PC-3 (cell line): ENCODE measurements at regions not wholly inside any gene's neighbourhood (a gene's known extent, or its start where the extent isn't known, plus 50 kb on each side); places are given as distances from the start of the nearest gene placed in this dataset.

Source experiments
- ATAC-seq: fragments of 200-7000 bp; cut with Tn5 transposase; 2 replicates; pipeline ENCODE4 v1.9.1; 2020; ENCODE audit warnings: mild to moderate bottlenecking, moderate library complexity
- BruUV-seq: library from RNA; stranded (reverse); fragments of 400-500 nt; replicated peaks from 2 replicates; lab custom pipeline; 2021; lab: Mats Ljungman, UMichigan
- CTCF ChIA-PET: fragments of 300-600 bp; sonication (Branson Sonifier 250); formaldehyde crosslinking; loops from one replicate; lab custom pipeline; 2022; ENCODE audit warnings: antibody characterized with exemption; lab: Charles Lee
- POLR2A ChIA-PET: fragments of 300-600 bp; sonication (Branson Sonifier 250); formaldehyde crosslinking; loops from one replicate; lab custom pipeline; 2022; ENCODE audit warnings: antibody characterized with exemption; ENCODE audit not compliant: unreplicated experiment; lab: Charles Lee
- DNase-seq: peaks from one replicate; pipeline ENCODE4 v3.0.0-alpha.2; 2015
- H2AFZ ChIP-seq: fragments of 300-600 bp; sonication (generic); 2 replicates; pipeline ENCODE4 v1.6.0; 2016; ENCODE audit warnings: antibody characterized with exemption, low read length
- H3F3A ChIP-seq: fragments of 300-600 bp; sonication (generic); one replicate; pipeline ENCODE4 v1.6.0; 2017; ENCODE audit warnings: antibody characterized with exemption, low read length, control low read depth, mild to moderate bottlenecking; ENCODE audit not compliant: unreplicated experiment
- H3K27ac ChIP-seq: fragments of 300-600 bp; sonication (generic); 2 replicates; pipeline ENCODE4 v1.5.1; 2016; ENCODE audit warnings: mild to moderate bottlenecking, low read length
- H3K27me3 ChIP-seq: fragments of 300-600 bp; sonication (generic); 2 replicates; pipeline ENCODE4 v1.6.1; 2016; ENCODE audit warnings: low read length, mixed read lengths
- H3K36me3 ChIP-seq: fragments of 300-600 bp; sonication (generic); 2 replicates; pipeline ENCODE4 v1.6.1; 2016; ENCODE audit warnings: low read depth, mixed run types, low read length, mixed read lengths
- H3K4me1 ChIP-seq: fragments of 300-600 bp; sonication (generic); 2 replicates; pipeline ENCODE4 v1.5.1; 2016; ENCODE audit warnings: low read length; ENCODE audit not compliant: insufficient read depth
- H3K4me2 ChIP-seq: fragments of 300-600 bp; sonication (generic); 2 replicates; pipeline ENCODE4 v1.6.0; 2016; ENCODE audit warnings: low read length
- H3K4me3 ChIP-seq: fragments of 300-600 bp; sonication (generic); 2 replicates; pipeline ENCODE4 v1.5.1; 2016; ENCODE audit warnings: mild to moderate bottlenecking, low read length, mixed read lengths
- H3K79me2 ChIP-seq: fragments of 300-600 bp; sonication (generic); 2 replicates; pipeline ENCODE4 v1.6.1; 2017; ENCODE audit warnings: low read length, mixed read lengths
- H3K9ac ChIP-seq: fragments of 300-600 bp; sonication (generic); 2 replicates; pipeline ENCODE4 v1.6.0; 2016; ENCODE audit warnings: mild to moderate bottlenecking, low read length
- H3K9me2 ChIP-seq: fragments of 300-600 bp; sonication (generic); replicated peaks from 2 replicates; pipeline ENCODE4 v1.6.1; 2016; ENCODE audit warnings: mixed run types, low read length, mixed read lengths
- H3K9me3 ChIP-seq: fragments of 300-600 bp; sonication (generic); 2 replicates; pipeline ENCODE4 v1.6.1; 2016; ENCODE audit warnings: low read length, mixed read lengths
- H4K20me1 ChIP-seq: fragments of 300-600 bp; sonication (generic); 2 replicates; pipeline ENCODE4 v1.6.1; 2016; ENCODE audit warnings: low read length, mixed read lengths
- EZH2 ChIP-seq: fragments of 300-600 bp; sonication (generic); IDR thresholded peaks from one replicate; pipeline ENCODE4 v1.6.1; 2017; ENCODE audit warnings: antibody characterized with exemption, mild to moderate bottlenecking, low read length; ENCODE audit not compliant: unreplicated experiment
- EZH2phosphoT487 ChIP-seq: fragments of 300-600 bp; sonication (generic); IDR thresholded peaks from 2 replicates; pipeline ENCODE4 v1.6.1; 2018; ENCODE audit warnings: mild to moderate bottlenecking, antibody characterized with exemption, low read length, borderline replicate concordance
- intact Hi-C: fragments of 100-400 bp; cut with micrococcal nuclease; formaldehyde crosslinking; loops from 2 replicates; pipeline ENCODE4 v1.9.0; 2023
- TF ChIP-seq, protein P1 (sequence below): fragments of 300-600 bp; sonication (generic); conservative IDR thresholded peaks from 2 replicates; pipeline ENCODE4 v1.5.1; 2017; ENCODE audit warnings: antibody characterized with exemption, low read depth, mild to moderate bottlenecking, low read length

DNA sequence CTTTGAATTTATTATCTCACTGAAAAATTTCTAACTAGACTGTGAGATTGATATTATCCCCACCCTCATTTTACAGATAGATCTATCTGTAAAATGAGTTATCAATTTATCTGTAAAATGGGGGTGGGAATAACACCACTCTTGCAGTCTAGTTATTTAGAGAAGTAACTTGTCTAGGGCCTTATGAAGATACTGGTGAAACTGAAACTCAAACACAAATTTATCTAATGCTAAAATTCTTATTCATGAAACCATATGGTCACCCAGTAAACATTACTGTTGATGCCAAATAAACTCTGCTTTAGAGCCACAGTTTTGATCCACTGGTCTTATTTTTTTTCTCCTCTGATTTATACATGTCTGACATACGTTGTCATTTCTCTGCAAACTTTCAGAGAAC, 52.1 kb upstream of the SMIM36 start:
- no TSS peak for BruUV-seq
- H3K4me1 ChIP-seq = no peaks in the 10 kb centered on the region
- H3K27ac ChIP-seq = no peak overlapping the region
- H2AFZ ChIP-seq = no peak overlapping the region
- no peak overlapping the region for H3K4me3 ChIP-seq
- no peak overlapping the region for H3K4me2 ChIP-seq
- no peak overlapping the region for H3K9ac ChIP-seq
- intact Hi-C loops = no loop called here
- no peaks in the 10 kb centered on the region for H3K9me2 ChIP-seq
- no peaks in the 10 kb centered on the region for H3K36me3 ChIP-seq
- no peaks in the 10 kb centered on the region for H3F3A ChIP-seq
- TF ChIP-seq, protein P1, sequence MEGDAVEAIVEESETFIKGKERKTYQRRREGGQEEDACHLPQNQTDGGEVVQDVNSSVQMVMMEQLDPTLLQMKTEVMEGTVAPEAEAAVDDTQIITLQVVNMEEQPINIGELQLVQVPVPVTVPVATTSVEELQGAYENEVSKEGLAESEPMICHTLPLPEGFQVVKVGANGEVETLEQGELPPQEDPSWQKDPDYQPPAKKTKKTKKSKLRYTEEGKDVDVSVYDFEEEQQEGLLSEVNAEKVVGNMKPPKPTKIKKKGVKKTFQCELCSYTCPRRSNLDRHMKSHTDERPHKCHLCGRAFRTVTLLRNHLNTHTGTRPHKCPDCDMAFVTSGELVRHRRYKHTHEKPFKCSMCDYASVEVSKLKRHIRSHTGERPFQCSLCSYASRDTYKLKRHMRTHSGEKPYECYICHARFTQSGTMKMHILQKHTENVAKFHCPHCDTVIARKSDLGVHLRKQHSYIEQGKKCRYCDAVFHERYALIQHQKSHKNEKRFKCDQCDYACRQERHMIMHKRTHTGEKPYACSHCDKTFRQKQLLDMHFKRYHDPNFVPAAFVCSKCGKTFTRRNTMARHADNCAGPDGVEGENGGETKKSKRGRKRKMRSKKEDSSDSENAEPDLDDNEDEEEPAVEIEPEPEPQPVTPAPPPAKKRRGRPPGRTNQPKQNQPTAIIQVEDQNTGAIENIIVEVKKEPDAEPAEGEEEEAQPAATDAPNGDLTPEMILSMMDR = no peak
- TF ChIP-seq EZH2 = no peak
- TF ChIP-seq EZH2phosphoT487 = no peak
- DNase-seq = no peak
- POLR2A ChIA-PET = no interaction called here
- H3K9me3 ChIP-seq = no peaks in the 10 kb centered on the region
- H3K27me3 ChIP-seq = 0 out of 2 replicates have a peak, but pooled peaks cover 3% of the 10 kb centered on the region
- CTCF ChIA-PET = no interaction called here
- H3K79me2 ChIP-seq = no peaks in the 10 kb centered on the region
- ATAC-seq = no peak
- no peaks in the 10 kb centered on the region for H4K20me1 ChIP-seq

DNA sequence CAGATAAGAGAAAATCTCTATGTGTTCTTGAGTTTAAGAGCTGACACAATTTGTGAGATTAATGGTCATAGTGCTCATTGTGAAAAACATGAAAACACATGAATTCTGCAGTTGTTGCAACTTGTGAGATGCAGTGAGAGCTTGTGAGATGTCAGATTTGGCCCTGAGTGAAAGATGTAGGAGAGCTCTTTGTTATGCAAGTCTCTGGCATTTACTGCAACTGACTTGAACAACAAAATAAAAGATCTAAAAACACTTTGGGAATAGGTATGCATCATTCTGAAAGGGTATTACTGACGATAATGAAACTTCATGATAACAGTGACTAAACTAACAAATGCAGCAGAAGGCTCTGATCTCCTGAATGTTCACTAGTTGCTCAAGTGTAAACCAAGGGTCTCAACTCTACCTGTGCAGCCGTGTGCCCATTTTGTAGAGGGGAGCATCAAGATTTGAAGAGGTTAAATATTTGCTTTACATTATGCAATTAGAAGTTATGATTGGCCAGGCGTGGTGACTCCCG, 50.8 kb upstream of the SMIM36 start:
- Histone ChIP-seq H3K4me2 (no peak overlapping the region), H4K20me1 (no peaks in the 10 kb centered on the region), H3K27me3 (0 out of 2 replicates have a peak, but pooled peaks cover 3% of the 10 kb centered on the region), H3K4me1 (no peaks in the 10 kb centered on the region), H3K9me2 (no peaks in the 10 kb centered on the region), H3K9ac (no peak overlapping the region), H3K9me3 (no peaks in the 10 kb centered on the region), H3K4me3 (no peak overlapping the region), H3F3A (no peaks in the 10 kb centered on the region), H3K36me3 (no peaks in the 10 kb centered on the region), H2AFZ (no peak overlapping the region), H3K79me2 (no peaks in the 10 kb centered on the region), H3K27ac (no peak overlapping the region)
- TF ChIP-seq EZH2phosphoT487 (no peak), EZH2 (no peak)
- TF ChIP-seq, protein P1 = no peak
- DNase-seq = no peak
- no peak for ATAC-seq
- CTCF ChIA-PET = no interaction called here
- POLR2A ChIA-PET = interaction anchor here (0.5 kb wide), 1 partner anchor 29 kb away, joined by 3 read pairs; no protein-coding TSS in a partner anchor
- intact Hi-C loops = no loop called here
- no TSS peak for BruUV-seq

DNA sequence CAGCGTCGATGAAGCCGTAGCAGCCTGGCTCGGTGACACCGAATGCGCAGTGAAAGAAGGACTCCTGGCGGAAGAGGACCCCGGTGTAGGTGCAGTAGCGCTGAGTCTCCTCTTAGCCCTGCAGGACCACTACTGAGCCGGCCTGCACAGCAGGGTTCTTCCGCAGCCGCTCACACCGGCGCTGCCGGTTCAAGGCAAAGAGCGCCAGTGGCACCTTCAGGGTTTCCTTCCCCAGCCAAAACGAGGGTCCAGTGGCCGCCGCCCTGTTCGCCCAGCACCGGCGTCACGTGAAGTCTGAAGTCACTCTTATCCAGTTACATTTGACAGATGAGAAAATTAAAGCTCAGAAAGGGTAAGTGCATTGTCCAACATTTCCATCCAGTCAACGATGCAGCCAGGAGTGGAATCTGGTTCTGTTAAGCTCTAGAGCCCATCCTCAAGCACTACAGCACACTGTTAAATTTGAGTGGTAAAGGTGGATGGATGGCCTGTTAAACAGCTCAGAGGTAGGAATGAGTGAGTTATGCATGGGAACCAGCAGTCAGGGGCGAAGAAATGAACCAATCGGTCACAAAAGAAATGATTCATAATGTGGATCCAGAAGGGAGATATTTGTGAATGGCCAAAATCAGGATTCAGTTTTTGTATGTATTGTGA, 50.2 kb upstream of the SMIM36 start:
- BruUV-seq = no TSS peak
- Histone ChIP-seq H3K4me3 (no peak overlapping the region), H3K36me3 (no peaks in the 10 kb centered on the region), H3K4me2 (no peak overlapping the region), H3K27me3 (0 out of 2 replicates have a peak, but pooled peaks cover 3% of the 10 kb centered on the region), H3K9me2 (no peaks in the 10 kb centered on the region), H2AFZ (no peak overlapping the region), H3K79me2 (no peaks in the 10 kb centered on the region), H3K9me3 (no peaks in the 10 kb centered on the region), H3F3A (no peaks in the 10 kb centered on the region), H3K9ac (no peak overlapping the region), H3K27ac (no peak overlapping the region), H3K4me1 (no peaks in the 10 kb centered on the region), H4K20me1 (no peaks in the 10 kb centered on the region)
- intact Hi-C loops = no loop called here
- TF ChIP-seq, protein P1 = no peak
- TF ChIP-seq EZH2phosphoT487 (no peak), EZH2 (no peak)
- DNase-seq (no peak), ATAC-seq (no peak)
- ChIA-PET CTCF (no interaction called here), POLR2A (interaction anchor here (0.5 kb wide), 1 partner anchor 29 kb away, joined by 3 read pairs; no protein-coding TSS in a partner anchor)
